Esophagus muscularis mucosa (tissue), 4 donors: ENCODE measurements at regions not wholly inside any gene's neighbourhood (a gene's known extent, or its start where the extent isn't known, plus 50 kb on each side); places are given as distances from the start of the nearest gene placed in this dataset.

Experiments
- DNase-seq: peaks from one replicate; pipeline ENCODE4 v3.0.0-alpha.2; 2017; ENCODE audit errors: extremely low spot score
- H3K27ac ChIP-seq, 4 donors: fragments of 200-600 bp; sonication (generic); replicated peaks in 1 of 4; 1 replicate in 3 of 4; 2 replicates in 1 of 4; pipeline ENCODE4 v1.5.1; 2016 to 2019; ENCODE audit warnings: mild to moderate bottlenecking in 1 of 4
- H3K27me3 ChIP-seq, 4 donors: fragments of 200-600 bp; sonication (generic); one replicate each; pipeline versions ENCODE4 v1.5.1 to v1.6.0; 2016 to 2019
- H3K36me3 ChIP-seq, 4 donors: fragments of 200-600 bp; sonication (generic); one replicate each; pipeline ENCODE4 v1.5.1; 2016 to 2019
- H3K4me1 ChIP-seq, 4 donors: fragments of 200-600 bp; sonication (generic); one replicate each; pipeline ENCODE4 v1.5.1; 2016 to 2019
- H3K4me3 ChIP-seq, 4 donors: fragments of 200-600 bp; sonication (generic); 1 replicate in 2 of 4; 2 replicates in 2 of 4; pipeline ENCODE4 v1.5.1; 2016 to 2019; ENCODE audit warnings: mild to moderate bottlenecking in 4 of 4, moderate library complexity in 1 of 4
- H3K9me3 ChIP-seq, 4 donors: fragments of 200-600 bp; sonication (generic); 1 replicate in 3 of 4; 2 replicates in 1 of 4; pipeline ENCODE4 v1.5.1; 2016 to 2019
- EP300 ChIP-seq: sonication (generic); formaldehyde crosslinking; IDR thresholded peaks from one replicate; pipeline ENCODE4 v1.6.1; 2017; ENCODE audit warnings: antibody characterized with exemption
- POLR2A ChIP-seq: fragments of 450-650 bp; IDR thresholded peaks from one replicate; pipeline ENCODE4 v1.6.1; 2017; ENCODE audit warnings: antibody characterized with exemption, moderate library complexity, mild to moderate bottlenecking, low read depth
- POLR2AphosphoS5 ChIP-seq, 2 donors: sonication (generic); formaldehyde crosslinking; IDR thresholded peaks; one replicate each; pipeline ENCODE4 v1.6.1; 2017; ENCODE audit warnings: antibody characterized with exemption in 2 of 2
- WGBS: methylation state at CpG from one replicate; pipeline ENCODE4 v1.1.5; 2018; 5-methylcytosine and 5-hydroxymethylcytosine counted together
- intact Hi-C: fragments of 100-400 bp; cut with DNase I; formaldehyde crosslinking; loops from one replicate; pipeline ENCODE4 v1.15.1; 2023
- TF ChIP-seq, protein P1 (sequence below), 3 experiments: fragments of 200-600 bp in 2 of 3; fragments of 450-650 bp in 1 of 3; sonication (generic) in 2 of 3; IDR thresholded peaks; one replicate each; pipeline ENCODE4 v1.5.1; 2017 to 2019; ENCODE audit warnings: antibody characterized with exemption in 3 of 3, mild to moderate bottlenecking in 2 of 3, moderate library complexity in 1 of 3

DNA sequence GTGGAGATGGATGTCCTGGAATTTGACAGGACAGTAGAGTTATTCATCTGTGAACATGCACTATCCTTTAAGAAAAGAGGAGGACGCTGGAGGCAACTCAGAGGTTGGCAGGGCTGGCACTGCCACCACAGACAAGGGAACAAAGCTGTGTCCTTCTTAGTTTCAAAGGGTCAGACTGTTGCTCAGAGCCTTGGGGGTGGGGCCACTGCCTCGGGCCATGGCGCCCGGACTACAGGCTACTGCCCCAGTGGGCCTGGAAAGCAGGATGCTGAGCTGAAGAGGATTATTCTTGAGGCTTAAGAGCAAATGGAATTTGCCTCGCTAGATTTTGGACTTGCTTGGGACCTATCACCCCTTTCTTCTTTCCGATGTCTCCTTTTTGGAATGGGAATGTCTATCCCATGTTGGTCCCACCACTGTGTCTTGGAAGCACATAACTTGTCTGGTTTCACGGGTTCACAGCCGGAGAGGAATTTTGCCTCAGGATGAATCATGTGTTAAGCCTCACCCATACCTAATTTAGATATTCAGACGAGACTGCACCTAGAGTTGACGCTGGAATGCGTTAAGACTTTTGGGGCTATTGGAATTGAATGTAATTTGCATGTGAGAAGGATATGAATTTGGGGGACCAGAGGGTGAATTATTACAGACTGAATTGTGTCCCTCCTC is 114.8 kb upstream of the RFLNA start:
- Histone ChIP-seq H3K4me1 (no peaks in the 10 kb centered on the region), H3K4me3 (no peak overlapping the region), H3K27ac (no peak overlapping the region), H3K36me3 (no peaks in the 10 kb centered on the region), H3K27me3 (no peaks in the 10 kb centered on the region), H3K9me3 (no peaks in the 10 kb centered on the region)
- intact Hi-C loops, result no loop called here
- 90% methylated on average over 11 of the region's 11 CpGs for WGBS
- TF ChIP-seq, protein P1, sequence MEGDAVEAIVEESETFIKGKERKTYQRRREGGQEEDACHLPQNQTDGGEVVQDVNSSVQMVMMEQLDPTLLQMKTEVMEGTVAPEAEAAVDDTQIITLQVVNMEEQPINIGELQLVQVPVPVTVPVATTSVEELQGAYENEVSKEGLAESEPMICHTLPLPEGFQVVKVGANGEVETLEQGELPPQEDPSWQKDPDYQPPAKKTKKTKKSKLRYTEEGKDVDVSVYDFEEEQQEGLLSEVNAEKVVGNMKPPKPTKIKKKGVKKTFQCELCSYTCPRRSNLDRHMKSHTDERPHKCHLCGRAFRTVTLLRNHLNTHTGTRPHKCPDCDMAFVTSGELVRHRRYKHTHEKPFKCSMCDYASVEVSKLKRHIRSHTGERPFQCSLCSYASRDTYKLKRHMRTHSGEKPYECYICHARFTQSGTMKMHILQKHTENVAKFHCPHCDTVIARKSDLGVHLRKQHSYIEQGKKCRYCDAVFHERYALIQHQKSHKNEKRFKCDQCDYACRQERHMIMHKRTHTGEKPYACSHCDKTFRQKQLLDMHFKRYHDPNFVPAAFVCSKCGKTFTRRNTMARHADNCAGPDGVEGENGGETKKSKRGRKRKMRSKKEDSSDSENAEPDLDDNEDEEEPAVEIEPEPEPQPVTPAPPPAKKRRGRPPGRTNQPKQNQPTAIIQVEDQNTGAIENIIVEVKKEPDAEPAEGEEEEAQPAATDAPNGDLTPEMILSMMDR (IDR thresholded peaks at IDR 0.05), result no peak
- TF ChIP-seq POLR2A (no peak), POLR2AphosphoS5 (IDR thresholded peaks at IDR 0.05) (no peak), EP300 (no peak)
- DNase-seq, result no peak

DNA sequence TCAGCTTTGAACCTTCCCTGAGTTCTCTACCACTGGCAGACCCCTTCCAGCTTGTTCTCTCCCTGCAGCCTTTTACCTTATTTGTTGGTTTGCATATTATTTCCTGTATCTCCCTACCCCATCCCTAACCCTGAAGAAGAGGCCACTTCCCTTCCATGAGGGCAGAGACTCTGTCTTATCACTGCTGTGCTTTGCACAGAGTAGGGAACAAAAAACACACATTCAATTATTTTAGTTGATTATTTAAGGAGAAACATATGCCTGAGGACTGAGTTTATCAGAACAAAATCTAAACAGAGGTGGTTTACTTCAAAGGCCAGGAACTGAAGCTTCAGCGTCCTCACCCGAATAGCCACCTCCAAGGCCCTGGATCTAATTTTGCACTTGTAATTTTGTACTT is 111.7 kb upstream of the RFLNA start:
- Histone ChIP-seq H3K9me3 (no peaks in the 10 kb centered on the region), H3K27ac (no peak overlapping the region), H3K27me3 (no peaks in the 10 kb centered on the region), H3K4me1 (peaks cover 0 to 5% (median 3%) of the 10 kb centered on the region in 4 donors), H3K4me3 (no peak overlapping the region), H3K36me3 (no peaks in the 10 kb centered on the region)
- 65% methylated on average over 2 of the region's 2 CpGs for WGBS
- TF ChIP-seq POLR2AphosphoS5 (IDR thresholded peaks at IDR 0.05), result no peak
- TF ChIP-seq EP300, result no peak
- TF ChIP-seq, protein P1 (IDR thresholded peaks at IDR 0.05), result no peak
- no peak for TF ChIP-seq POLR2A
- no peak for DNase-seq
- intact Hi-C loops, result no loop called here

DNA sequence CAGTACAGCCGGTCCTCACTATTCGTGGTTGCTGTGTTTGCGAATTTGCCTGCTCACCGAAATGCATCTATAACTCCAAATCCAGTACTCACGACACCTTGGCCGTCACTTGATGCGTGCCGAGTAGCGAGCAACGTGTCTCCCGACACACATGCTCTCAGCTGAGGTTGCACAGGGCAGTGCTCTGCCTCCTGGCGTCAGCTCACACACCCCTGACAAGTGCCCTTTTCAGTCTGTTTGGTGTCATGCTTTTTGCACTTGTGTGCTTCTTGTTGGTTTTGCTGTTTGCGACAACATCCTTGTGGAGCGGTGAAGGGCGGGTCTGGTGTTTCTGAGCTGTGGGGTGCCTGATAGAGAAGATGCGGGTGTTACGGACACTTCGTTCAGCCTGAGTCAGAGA is 110.4 kb upstream of the RFLNA start:
- WGBS, result 89% methylated on average over 18 of the region's 18 CpGs
- intact Hi-C loops, result no loop called here
- H3K36me3 ChIP-seq, result no peaks in the 10 kb centered on the region
- H3K4me1 ChIP-seq, result peaks cover 10 to 17% (median 13%) of the 10 kb centered on the region in 4 donors
- DNase-seq, result no peak
- H3K9me3 ChIP-seq, result no peaks in the 10 kb centered on the region
- no peak for TF ChIP-seq POLR2A
- TF ChIP-seq, protein P1 (IDR thresholded peaks at IDR 0.05), result no peak
- TF ChIP-seq POLR2AphosphoS5 (IDR thresholded peaks at IDR 0.05), result no peak
- TF ChIP-seq EP300, result no peak
- no peaks in the 10 kb centered on the region for H3K27me3 ChIP-seq
- no peak overlapping the region for H3K27ac ChIP-seq
- no peak overlapping the region for H3K4me3 ChIP-seq

DNA sequence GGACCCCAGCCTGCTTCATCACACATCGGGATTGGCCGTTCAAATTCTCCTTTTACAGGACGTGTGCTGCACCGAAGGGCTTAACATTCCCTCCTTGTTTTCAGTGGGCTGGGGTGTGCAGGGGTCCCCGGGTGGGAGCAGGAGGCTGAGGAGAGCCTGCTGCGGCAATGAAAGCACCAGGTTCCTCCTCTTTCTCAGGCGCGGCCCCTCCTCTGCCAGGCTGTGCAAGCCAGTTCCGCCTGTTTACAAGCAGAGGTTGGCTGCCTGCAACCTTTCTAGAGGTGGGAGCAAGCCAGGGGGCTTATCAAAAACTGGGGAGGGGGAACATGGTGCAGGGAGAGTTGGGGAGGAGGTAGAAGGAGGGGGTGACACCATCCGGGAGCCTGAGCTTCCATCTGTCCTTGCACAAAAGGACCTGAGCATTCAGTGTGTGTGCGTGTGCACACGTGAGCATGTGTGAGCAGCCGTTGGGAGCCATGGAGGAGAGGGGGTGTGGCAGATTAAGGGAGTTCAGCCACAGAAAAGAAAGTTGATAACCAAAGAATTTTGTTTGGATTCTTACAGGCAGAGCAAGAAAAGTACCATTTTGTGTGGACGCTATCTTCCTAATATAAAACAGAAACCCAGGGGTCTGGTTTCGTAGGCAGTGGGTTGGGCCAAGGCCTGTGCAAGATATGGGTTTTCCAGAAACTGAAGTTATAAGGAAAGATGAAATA is 108.8 kb upstream of the RFLNA start:
- H3K36me3 ChIP-seq, result no peaks in the 10 kb centered on the region
- H3K27ac ChIP-seq, result no peak overlapping the region
- WGBS, result 86% methylated on average over 15 of the region's 15 CpGs
- no peaks in the 10 kb centered on the region for H3K9me3 ChIP-seq
- intact Hi-C loops, result no loop called here
- no peak overlapping the region for H3K4me3 ChIP-seq
- peaks cover 10 to 19% (median 13%) of the 10 kb centered on the region in 4 donors for H3K4me1 ChIP-seq
- TF ChIP-seq, protein P1 (IDR thresholded peaks at IDR 0.05), result no peak
- no peak for TF ChIP-seq POLR2A
- TF ChIP-seq POLR2AphosphoS5 (IDR thresholded peaks at IDR 0.05), result no peak
- TF ChIP-seq EP300, result no peak
- H3K27me3 ChIP-seq, result no peaks in the 10 kb centered on the region
- DNase-seq, result no peak
